Stomach (tissue), 4 donors: ENCODE measurements at regions not wholly inside any gene's neighbourhood (a gene's known extent, or its start where the extent isn't known, plus 50 kb on each side); places are given as distances from the start of the nearest gene placed in this dataset.

ENCODE experiments used
- CTCF ChIP-seq, 7 experiments: fragments of 450-650 bp in 4 of 7; fragments of 200-600 bp in 3 of 7; sonication (generic) in 3 of 7; IDR thresholded peaks; one replicate each; pipeline ENCODE4 v1.5.1; 2016 to 2019; ENCODE audit warnings: antibody characterized with exemption in 7 of 7, control low read depth in 2 of 7, mild to moderate bottlenecking in 1 of 7
- EP300 ChIP-seq: sonication (generic); formaldehyde crosslinking; IDR thresholded peaks from one replicate; pipeline ENCODE4 v1.6.1; 2017; ENCODE audit warnings: antibody characterized with exemption
- POLR2A ChIP-seq, 4 donors: fragments of 450-650 bp; IDR thresholded peaks; one replicate each; pipeline ENCODE4 v1.6.1; 2016; ENCODE audit warnings: antibody characterized with exemption in 4 of 4, control low read depth in 2 of 4, mild to moderate bottlenecking in 1 of 4, moderate library complexity in 1 of 4
- POLR2AphosphoS5 ChIP-seq, 3 donors: sonication (generic); formaldehyde crosslinking; IDR thresholded peaks; one replicate each; pipeline ENCODE4 v1.6.1; 2016; ENCODE audit warnings: antibody characterized with exemption in 3 of 3

DNA sequence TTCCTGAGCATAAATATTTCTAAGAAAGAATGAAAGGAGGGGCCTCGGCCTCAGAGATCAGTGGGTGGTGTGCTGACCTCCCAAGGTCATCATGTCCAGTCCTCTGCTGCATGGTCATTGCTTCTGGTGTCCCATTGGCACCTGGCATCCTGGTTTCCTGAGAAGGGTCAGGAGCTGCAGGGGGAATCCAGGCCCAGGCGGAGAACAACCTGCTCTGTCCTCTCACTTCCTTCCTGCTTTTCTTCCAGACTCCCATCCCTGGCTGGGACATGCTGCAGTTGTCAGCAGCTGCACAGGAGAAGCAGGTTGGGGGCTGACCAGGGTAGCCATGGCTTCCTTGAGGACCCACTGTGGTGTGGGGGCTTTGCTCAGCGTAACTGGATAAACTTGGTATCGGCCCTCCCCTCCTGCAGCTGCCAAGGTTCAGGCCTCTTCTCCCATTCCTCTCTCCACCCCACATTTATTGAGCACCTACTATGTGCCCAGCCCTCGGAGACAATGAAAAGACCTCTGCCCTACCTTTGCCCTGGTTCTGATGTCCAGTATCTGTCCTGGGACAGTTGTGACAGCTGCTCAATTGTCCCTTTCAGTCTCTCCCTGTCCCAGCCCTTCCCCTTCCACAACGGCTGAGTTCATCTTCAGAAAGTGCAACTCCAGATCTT, 155.2 kb downstream of the CEBPB start:
- TF ChIP-seq CTCF (IDR thresholded peaks at IDR 0.05), result no peak
- no peak for TF ChIP-seq POLR2A (IDR thresholded peaks at IDR 0.05)
- TF ChIP-seq EP300, result no peak
- no peak for TF ChIP-seq POLR2AphosphoS5 (IDR thresholded peaks at IDR 0.05)
